ENCODE measurements at regions not wholly inside any gene's neighbourhood (a gene's known extent, or its start where the extent isn't known, plus 50 kb on each side); places are given as distances from the start of the nearest gene placed in this dataset.

GRCh38 chr3:64306745-64307144 is 81.5 kb upstream of the PRICKLE2 start:
- Mint-ChIP-seq H3K27me3 (ENCODE audit: insufficient read depth, unreplicated experiment) (no peaks in the 10 kb centered on the region), H3K27ac (ENCODE audit: unreplicated experiment) (no peak overlapping the region), H3K9me3 (ENCODE audit: unreplicated experiment) (no peaks in the 10 kb centered on the region), H3K4me3 (ENCODE audit: unreplicated experiment) (no peak overlapping the region), H3K4me1 (ENCODE audit: low read depth, unreplicated experiment) (no peaks in the 10 kb centered on the region), H3K36me3 (ENCODE audit: insufficient read depth, unreplicated experiment) (no peaks in the 10 kb centered on the region)
- ChIA-PET CTCF (no interaction called here), POLR2A (no interaction called here)
- no peaks in the 10 kb centered on the region for H3K27me3 ChIP-seq (replicated peaks; ENCODE audit: control insufficient read depth, insufficient read depth, low read length)
- no TSS peak for BruUV-seq (replicated peaks)
- no peaks in the 10 kb centered on the region for H3K4me1 ChIP-seq
- no peak overlapping the region for H3K4me3 ChIP-seq (ENCODE audit: low read depth, low read length)
- TF ChIP-seq CTCF (IDR thresholded peaks at IDR 0.05; ENCODE audit: insufficient read depth in 1 of 2, low read depth in 1 of 2, low read length in 1 of 2, severe bottlenecking in 1 of 2, unreplicated experiment in 1 of 2): no peak
- H3K9me3 ChIP-seq: no peaks in the 10 kb centered on the region
- no peaks in the 10 kb centered on the region for H3K36me3 ChIP-seq (ENCODE audit: control insufficient read depth, insufficient read depth, low read length)
- intact Hi-C loops (cut with micrococcal nuclease; ENCODE audit: unreplicated experiment): no loop called here
- no peak for DNase-seq

- H3K27me3 Mint-ChIP-seq (ENCODE audit: insufficient read depth, unreplicated experiment): no peaks in the 10 kb centered on the region
- no peak for TF ChIP-seq CTCF (IDR thresholded peaks at IDR 0.05; ENCODE audit: insufficient read depth in 1 of 2, low read depth in 1 of 2, low read length in 1 of 2, severe bottlenecking in 1 of 2, unreplicated experiment in 1 of 2)
- Histone ChIP-seq H3K4me1 (no peaks in the 10 kb centered on the region), H3K36me3 (ENCODE audit: control insufficient read depth, insufficient read depth, low read length) (no peaks in the 10 kb centered on the region), H3K4me3 (ENCODE audit: low read depth, low read length) (no peak overlapping the region), H3K27me3 (replicated peaks; ENCODE audit: control insufficient read depth, insufficient read depth, low read length) (no peaks in the 10 kb centered on the region), H3K9me3 (no peaks in the 10 kb centered on the region)
- H3K9me3 Mint-ChIP-seq (ENCODE audit: unreplicated experiment): no peaks in the 10 kb centered on the region
- DNase-seq: no peak
- no peak overlapping the region for H3K27ac Mint-ChIP-seq (ENCODE audit: unreplicated experiment)
- H3K4me1 Mint-ChIP-seq (ENCODE audit: low read depth, unreplicated experiment): no peaks in the 10 kb centered on the region
- BruUV-seq (replicated peaks): no TSS peak
- intact Hi-C loops (cut with micrococcal nuclease; ENCODE audit: unreplicated experiment): no loop called here
- no peaks in the 10 kb centered on the region for H3K36me3 Mint-ChIP-seq (ENCODE audit: insufficient read depth, unreplicated experiment)
- no peak overlapping the region for H3K4me3 Mint-ChIP-seq (ENCODE audit: unreplicated experiment)
- ChIA-PET CTCF (no interaction called here), POLR2A (no interaction called here)
Observed at GRCh38 chr3:64305731-64306130, 80.5 kb upstream of the PRICKLE2 start.

- H3K27ac Mint-ChIP-seq (ENCODE audit: unreplicated experiment): no peak overlapping the region
- no peaks in the 10 kb centered on the region for H3K36me3 Mint-ChIP-seq (ENCODE audit: insufficient read depth, unreplicated experiment)
- BruUV-seq (replicated peaks): no TSS peak
- no peaks in the 10 kb centered on the region for H3K4me1 Mint-ChIP-seq (ENCODE audit: low read depth, unreplicated experiment)
- H3K4me3 ChIP-seq (ENCODE audit: low read depth, low read length): no peak overlapping the region
- H3K27me3 Mint-ChIP-seq (ENCODE audit: insufficient read depth, unreplicated experiment): no peaks in the 10 kb centered on the region
- intact Hi-C loops (cut with micrococcal nuclease; ENCODE audit: unreplicated experiment): no loop called here
- H3K9me3 Mint-ChIP-seq (ENCODE audit: unreplicated experiment): no peaks in the 10 kb centered on the region
- no peaks in the 10 kb centered on the region for H3K4me1 ChIP-seq
- DNase-seq: no peak
- H3K36me3 ChIP-seq (ENCODE audit: control insufficient read depth, insufficient read depth, low read length): no peaks in the 10 kb centered on the region
- POLR2A ChIA-PET: no interaction called here
- CTCF ChIA-PET: no interaction called here
- TF ChIP-seq CTCF (IDR thresholded peaks at IDR 0.05; ENCODE audit: insufficient read depth in 1 of 2, low read depth in 1 of 2, low read length in 1 of 2, severe bottlenecking in 1 of 2, unreplicated experiment in 1 of 2): no peak
- H3K4me3 Mint-ChIP-seq (ENCODE audit: unreplicated experiment): no peak overlapping the region
- H3K27me3 ChIP-seq (replicated peaks; ENCODE audit: control insufficient read depth, insufficient read depth, low read length): no peaks in the 10 kb centered on the region
- H3K9me3 ChIP-seq: no peaks in the 10 kb centered on the region
Observed at GRCh38 chr3:64304828-64305410, 79.7 kb upstream of the PRICKLE2 start.
